Tibial nerve (tissue), 3 donors: ENCODE measurements at regions not wholly inside any gene's neighbourhood (a gene's known extent, or its start where the extent isn't known, plus 50 kb on each side); places are given as distances from the start of the nearest gene placed in this dataset.

Experiments
- POLR2A ChIP-seq, 2 donors: fragments of 450-650 bp; IDR thresholded peaks; one replicate each; pipeline ENCODE4 v1.6.1; 2017; ENCODE audit warnings: antibody characterized with exemption in 2 of 2, mild to moderate bottlenecking in 2 of 2, moderate library complexity in 2 of 2
- TF ChIP-seq, protein P1 (sequence below), 5 experiments: fragments of 200-600 bp in 3 of 5; fragments of 450-650 bp in 2 of 5; sonication (generic) in 3 of 5; IDR thresholded peaks; one replicate each; pipeline ENCODE4 v1.5.1; 2016 to 2019; ENCODE audit warnings: antibody characterized with exemption in 5 of 5, mild to moderate bottlenecking in 3 of 5, moderate library complexity in 2 of 5

DNA sequence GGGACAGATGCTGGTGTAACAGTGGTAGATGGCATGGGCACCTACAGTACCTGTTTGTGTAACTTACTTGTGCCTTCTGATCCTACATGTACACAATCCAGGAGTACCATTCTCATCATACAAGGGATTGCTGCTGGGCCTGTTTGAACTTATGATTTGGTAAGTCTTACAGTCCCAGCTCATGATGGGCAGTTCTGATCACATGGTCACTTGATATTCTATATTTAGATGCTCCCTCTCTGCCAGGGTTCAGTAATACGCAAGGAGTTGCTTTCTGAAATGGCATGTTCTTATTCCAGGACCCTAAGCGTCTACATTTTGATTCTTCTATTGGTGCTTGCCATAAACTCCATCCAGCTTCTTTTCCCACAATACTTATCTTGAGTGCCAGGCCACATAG, 54.4 kb upstream of the ATP6AP2 start:
- TF ChIP-seq POLR2A (IDR thresholded peaks at IDR 0.05): no peak
- TF ChIP-seq, protein P1, sequence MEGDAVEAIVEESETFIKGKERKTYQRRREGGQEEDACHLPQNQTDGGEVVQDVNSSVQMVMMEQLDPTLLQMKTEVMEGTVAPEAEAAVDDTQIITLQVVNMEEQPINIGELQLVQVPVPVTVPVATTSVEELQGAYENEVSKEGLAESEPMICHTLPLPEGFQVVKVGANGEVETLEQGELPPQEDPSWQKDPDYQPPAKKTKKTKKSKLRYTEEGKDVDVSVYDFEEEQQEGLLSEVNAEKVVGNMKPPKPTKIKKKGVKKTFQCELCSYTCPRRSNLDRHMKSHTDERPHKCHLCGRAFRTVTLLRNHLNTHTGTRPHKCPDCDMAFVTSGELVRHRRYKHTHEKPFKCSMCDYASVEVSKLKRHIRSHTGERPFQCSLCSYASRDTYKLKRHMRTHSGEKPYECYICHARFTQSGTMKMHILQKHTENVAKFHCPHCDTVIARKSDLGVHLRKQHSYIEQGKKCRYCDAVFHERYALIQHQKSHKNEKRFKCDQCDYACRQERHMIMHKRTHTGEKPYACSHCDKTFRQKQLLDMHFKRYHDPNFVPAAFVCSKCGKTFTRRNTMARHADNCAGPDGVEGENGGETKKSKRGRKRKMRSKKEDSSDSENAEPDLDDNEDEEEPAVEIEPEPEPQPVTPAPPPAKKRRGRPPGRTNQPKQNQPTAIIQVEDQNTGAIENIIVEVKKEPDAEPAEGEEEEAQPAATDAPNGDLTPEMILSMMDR (IDR thresholded peaks at IDR 0.05): no peak
